RWPE1 (cell line): ENCODE measurements at regions not wholly inside any gene's neighbourhood (a gene's known extent, or its start where the extent isn't known, plus 50 kb on each side); places are given as distances from the start of the nearest gene placed in this dataset.

ENCODE experiments used
- CTCF ChIA-PET: fragments of 350-600 bp; sonication (Branson Sonifier 250); formaldehyde crosslinking; extraction: SDS; loops from one replicate; lab custom pipeline; 2021; lab: Yijun Ruan, JAX
- POLR2A ChIA-PET: fragments of 400-600 bp; formaldehyde crosslinking; extraction: SDS; loops from one replicate; lab custom pipeline; 2020; ENCODE audit warnings: antibody characterized with exemption; ENCODE audit not compliant: low non-redundant PET; lab: Yijun Ruan, JAX
- DNase-seq: peaks from one replicate; pipeline ENCODE4 v3.0.0; 2012; ENCODE audit warnings: low spot score
- H3K27ac ChIP-seq: fragments of 450-650 bp; 2 replicates; pipeline ENCODE4 v1.5.1; 2017
- CTCF ChIP-seq: fragments of 450-650 bp; conservative IDR thresholded peaks from 2 replicates; pipeline ENCODE4 v1.5.1; 2017; ENCODE audit warnings: low read depth, mild to moderate bottlenecking

DNA sequence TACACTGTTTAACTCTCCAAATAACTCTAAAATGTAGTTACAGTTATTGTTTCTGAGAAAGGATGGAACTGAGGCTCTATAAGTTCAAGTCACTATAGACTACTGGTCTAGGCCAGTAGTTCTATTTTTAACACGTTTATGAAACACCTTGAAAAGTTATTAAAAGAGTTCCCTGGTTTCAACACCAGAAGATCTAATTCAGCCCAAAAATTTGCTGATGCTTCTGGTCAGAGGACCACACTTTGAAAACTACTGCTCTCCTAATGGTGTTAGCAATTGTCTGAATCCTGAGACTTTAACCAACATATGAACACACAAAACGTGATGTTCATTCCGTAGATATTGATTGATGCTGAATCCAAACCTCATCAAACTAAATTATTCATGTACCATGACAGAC, 658.6 kb upstream of the STEAP1 start:
- no peak for DNase-seq
- TF ChIP-seq CTCF: no peak
- no peak overlapping the region for H3K27ac ChIP-seq
- CTCF ChIA-PET: no interaction called here
- POLR2A ChIA-PET: no interaction called here

DNA sequence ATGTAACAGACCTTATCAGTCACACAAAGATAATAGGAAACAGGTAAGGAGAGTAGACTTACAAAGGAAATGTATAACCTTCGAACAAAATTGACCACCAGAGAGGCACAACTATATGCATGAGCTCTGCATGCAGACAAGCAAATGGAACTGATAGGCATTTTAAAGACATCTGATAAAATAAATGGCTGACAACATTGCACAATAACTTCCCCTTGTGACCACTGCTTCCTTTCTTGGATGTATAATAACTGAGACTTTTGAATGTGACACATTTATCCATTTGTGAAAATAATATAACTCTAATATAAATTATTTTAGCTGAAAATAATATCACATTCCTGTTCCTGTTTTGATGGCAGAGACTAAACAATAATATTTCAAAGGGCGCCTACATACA, 654.2 kb upstream of the STEAP1 start:
- no peak for DNase-seq
- ChIA-PET CTCF (no interaction called here), POLR2A (no interaction called here)
- no peak overlapping the region for H3K27ac ChIP-seq
- TF ChIP-seq CTCF: no peak

DNA sequence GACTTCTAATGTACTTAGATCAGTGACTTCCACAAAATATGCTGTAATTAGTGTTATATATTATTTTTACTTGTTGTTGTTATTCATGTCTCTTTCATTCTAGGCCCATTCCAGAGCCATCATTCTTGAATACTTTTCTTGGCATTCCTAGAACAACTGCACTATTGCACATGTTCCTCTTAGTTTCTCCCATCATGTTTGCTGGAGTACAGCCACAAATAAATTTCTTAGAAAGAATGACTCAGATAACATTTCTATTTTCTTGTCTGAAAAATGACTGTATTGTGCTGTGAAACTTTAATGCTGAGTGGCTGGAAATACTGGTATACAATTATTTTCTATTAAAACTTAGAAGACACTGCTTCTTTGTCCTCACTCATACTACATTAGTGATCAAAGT, 651.0 kb upstream of the STEAP1 start:
- ChIA-PET POLR2A (no interaction called here), CTCF (no interaction called here)
- DNase-seq: no peak
- H3K27ac ChIP-seq: no peak overlapping the region
- no peak for TF ChIP-seq CTCF

DNA sequence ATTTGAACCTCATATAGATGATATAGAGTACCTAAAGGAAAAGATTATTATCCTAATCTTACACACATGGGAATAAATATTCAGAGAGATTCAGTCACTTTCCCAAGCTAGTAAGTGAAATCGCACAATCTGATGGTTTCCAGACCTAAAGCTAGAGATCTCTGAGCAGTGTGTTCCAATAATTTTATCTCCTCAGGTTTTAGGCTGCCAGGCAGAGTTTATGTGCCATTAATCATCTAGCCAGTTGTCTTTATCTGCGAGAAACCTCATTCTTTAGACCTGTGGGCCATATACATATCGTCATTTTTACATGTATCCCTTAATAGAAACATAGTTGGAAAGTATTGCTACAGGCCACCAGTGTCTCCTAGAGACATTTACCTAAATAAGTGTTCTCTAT, 647.2 kb upstream of the STEAP1 start:
- no peak for TF ChIP-seq CTCF
- no peak overlapping the region for H3K27ac ChIP-seq
- POLR2A ChIA-PET: no interaction called here
- DNase-seq: no peak
- CTCF ChIA-PET: no interaction called here

DNA sequence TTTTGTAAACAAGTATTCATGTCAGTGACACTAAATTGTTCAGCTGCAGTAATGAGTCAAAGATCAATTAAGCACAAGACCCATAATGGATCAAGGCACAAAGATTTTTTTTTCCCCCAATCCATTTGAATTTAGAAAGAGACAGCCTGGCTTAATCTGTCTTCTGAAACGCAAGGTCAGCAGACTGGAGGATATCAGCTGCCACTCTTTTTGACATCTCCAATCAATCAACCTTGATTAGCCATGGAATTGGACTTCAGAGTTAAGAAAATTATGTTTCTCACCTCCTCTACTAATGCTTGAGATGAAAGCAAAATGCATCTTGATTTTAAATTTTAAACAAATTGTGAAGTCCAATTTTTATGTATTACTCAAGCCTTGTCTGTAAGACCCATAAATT, 642.4 kb upstream of the STEAP1 start:
- no peak overlapping the region for H3K27ac ChIP-seq
- ChIA-PET CTCF (no interaction called here), POLR2A (no interaction called here)
- DNase-seq: no peak
- TF ChIP-seq CTCF: no peak

DNA sequence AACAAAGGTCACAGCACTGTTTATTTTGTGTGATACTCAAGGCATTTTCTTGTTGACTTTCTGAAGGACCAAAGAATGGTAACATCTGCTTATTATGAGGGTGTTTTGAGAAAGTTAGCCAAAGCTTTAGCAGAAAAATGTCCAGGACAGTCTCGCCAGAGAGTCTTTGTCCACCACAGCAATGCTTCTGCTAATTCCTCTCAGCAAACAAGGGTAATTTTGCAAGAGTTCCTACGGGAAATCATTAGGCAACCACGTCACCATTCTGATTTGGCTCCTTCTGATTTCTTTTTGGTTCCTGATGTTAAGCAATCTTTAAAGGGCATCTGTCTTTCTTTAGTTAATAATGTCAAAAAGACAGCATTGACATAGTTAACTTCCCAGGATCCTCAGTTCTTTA, 639.3 kb upstream of the STEAP1 start:
- ChIA-PET CTCF (no interaction called here), POLR2A (no interaction called here)
- no peak for DNase-seq
- H3K27ac ChIP-seq: no peak overlapping the region
- no peak for TF ChIP-seq CTCF

DNA sequence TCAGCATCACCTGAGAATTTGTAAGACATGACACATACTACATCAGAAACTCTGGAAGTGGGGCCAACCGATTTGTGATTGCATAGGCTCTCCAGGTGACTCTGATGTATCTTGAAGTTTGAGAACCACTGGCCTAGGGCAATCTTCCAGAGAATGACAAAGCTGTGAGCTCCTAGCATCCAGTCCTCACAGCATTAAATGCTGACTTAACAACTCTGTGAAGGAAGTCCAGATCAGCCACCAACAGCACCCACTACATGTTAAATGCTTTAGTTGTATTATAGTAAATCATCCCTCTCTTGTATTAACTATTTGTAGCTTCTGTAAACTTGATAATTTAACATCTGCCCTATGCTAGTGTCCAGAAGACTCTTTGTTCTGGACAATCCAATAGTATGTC, 636.5 kb upstream of the STEAP1 start:
- H3K27ac ChIP-seq: no peak overlapping the region
- no peak for DNase-seq
- ChIA-PET POLR2A (no interaction called here), CTCF (no interaction called here)
- no peak for TF ChIP-seq CTCF
